Left lung (tissue), 4 donors: ENCODE measurements at regions not wholly inside any gene's neighbourhood (a gene's known extent, or its start where the extent isn't known, plus 50 kb on each side); places are given as distances from the start of the nearest gene placed in this dataset.

Experiments
- ATAC-seq: fragments of 200-7000 bp; cut with Tn5 transposase; one replicate; pipeline ENCODE4 v1.9.1; 2020; ENCODE audit warnings: moderate library complexity
- DNase-seq, 4 donors: peaks; one replicate each; pipeline ENCODE4 v3.0.0-alpha.2; 2013 to 2020
- H3K27ac ChIP-seq, 2 donors: fragments of 200-600 bp; sonication (generic) in 1 of 2; one replicate each; pipeline versions ENCODE4 v1.5.0 to v1.8.0; 2020 to 2021
- H3K27me3 ChIP-seq, 2 donors: fragments of 200-600 bp; sonication (generic) in 1 of 2; one replicate each; pipeline versions ENCODE4 v1.5.0 to v1.8.0; 2020 to 2021
- H3K36me3 ChIP-seq, 2 donors: fragments of 200-600 bp; sonication (generic) in 1 of 2; one replicate each; pipeline versions ENCODE4 v1.5.0 to v1.8.0; 2020 to 2021
- H3K4me1 ChIP-seq, 2 donors: fragments of 200-600 bp; one replicate each; pipeline ENCODE4 v1.8.0; 2021
- H3K4me3 ChIP-seq, 2 donors: fragments of 200-600 bp; sonication (generic) in 1 of 2; one replicate each; pipeline versions ENCODE4 v1.5.0 to v1.8.0; 2020 to 2021; ENCODE audit warnings: mild to moderate bottlenecking in 1 of 2
- H3K9me3 ChIP-seq, 2 donors: fragments of 200-600 bp; sonication (generic) in 1 of 2; one replicate each; pipeline versions ENCODE4 v1.5.0 to v1.8.0; 2020 to 2021
- CTCF ChIP-seq, 2 donors: fragments of 200-600 bp; sonication (generic) in 1 of 2; IDR thresholded peaks; one replicate each; pipeline versions ENCODE4 v1.5.0 to v1.8.0; 2021; ENCODE audit warnings: antibody characterized with exemption in 2 of 2
- intact Hi-C, 2 donors: fragments of 100-400 bp; cut with DNase I; formaldehyde crosslinking; loops; one replicate each; pipeline versions ENCODE4 v1.11.2 to v1.14.2; 2022
- donor health status: DM: no; HTN: yes; CAD: no.
- donor health status: DM: no; HTN: no; CAD: no.

- H3K9me3 ChIP-seq, result no peaks in the 10 kb centered on the region
- no peaks in the 10 kb centered on the region for H3K4me1 ChIP-seq
- H3K4me3 ChIP-seq, result no peak overlapping the region
- no peak for TF ChIP-seq CTCF (IDR thresholded peaks at IDR 0.05)
- no peaks in the 10 kb centered on the region for H3K27me3 ChIP-seq
- no peak for ATAC-seq
- intact Hi-C loops, result no loop called here
- H3K36me3 ChIP-seq, result no peaks in the 10 kb centered on the region
- DNase-seq, result no peak
- no peak overlapping the region for H3K27ac ChIP-seq
Observed at GRCh38 chr16:35386619-35387018, 1927.2 kb downstream of the TP53TG3F start.

GRCh38 chr16:35391328-35391727 is 1931.9 kb downstream of the TP53TG3F start:
- Histone ChIP-seq H3K36me3 (no peaks in the 10 kb centered on the region), H3K27ac (no peak overlapping the region), H3K9me3 (peaks cover 0 to 9% of the 10 kb centered on the region in 2 donors), H3K4me1 (no peaks in the 10 kb centered on the region), H3K4me3 (no peak overlapping the region), H3K27me3 (no peaks in the 10 kb centered on the region)
- ATAC-seq (peak; percentile 70), DNase-seq (no peak)
- TF ChIP-seq CTCF (IDR thresholded peaks at IDR 0.05), result peak; percentile 15 to 50
- intact Hi-C loops, result no loop called here

GRCh38 chr16:35398180-35398579 is 1938.8 kb downstream of the TP53TG3F start:
- H3K4me3 ChIP-seq, result no peak overlapping the region
- ATAC-seq (no peak), DNase-seq (no peak)
- no peaks in the 10 kb centered on the region for H3K27me3 ChIP-seq
- intact Hi-C loops, result no loop called here
- H3K27ac ChIP-seq, result no peak overlapping the region
- H3K36me3 ChIP-seq, result no peaks in the 10 kb centered on the region
- no peaks in the 10 kb centered on the region for H3K4me1 ChIP-seq
- peaks cover 0 to 9% of the 10 kb centered on the region in 2 donors for H3K9me3 ChIP-seq
- no peak for TF ChIP-seq CTCF (IDR thresholded peaks at IDR 0.05)

GRCh38 chr16:35399133-35399532 is 1939.7 kb downstream of the TP53TG3F start:
- Histone ChIP-seq H3K36me3 (no peaks in the 10 kb centered on the region), H3K27me3 (no peaks in the 10 kb centered on the region), H3K4me1 (no peaks in the 10 kb centered on the region), H3K9me3 (peaks cover 0 to 9% of the 10 kb centered on the region in 2 donors), H3K27ac (no peak overlapping the region), H3K4me3 (no peak overlapping the region)
- DNase-seq (no peak), ATAC-seq (no peak)
- TF ChIP-seq CTCF (IDR thresholded peaks at IDR 0.05), result no peak
- intact Hi-C loops, result no loop called here

GRCh38 chr16:35404273-35404672 is 1944.9 kb downstream of the TP53TG3F start:
- ATAC-seq (no peak), DNase-seq (no peak)
- Histone ChIP-seq H3K27me3 (no peaks in the 10 kb centered on the region), H3K9me3 (peaks cover 0 to 2% of the 10 kb centered on the region in 2 donors), H3K4me1 (no peaks in the 10 kb centered on the region), H3K36me3 (no peaks in the 10 kb centered on the region), H3K4me3 (no peak overlapping the region), H3K27ac (no peak overlapping the region)
- TF ChIP-seq CTCF (IDR thresholded peaks at IDR 0.05), result no peak
- intact Hi-C loops, result no loop called here
